ENCODE measurements at regions not wholly inside any gene's neighbourhood (a gene's known extent, or its start where the extent isn't known, plus 50 kb on each side); places are given as distances from the start of the nearest gene placed in this dataset.
"Not testable (repeated sequence)": the region's sequence is repeated elsewhere in the genome, so short reads cannot be mapped to it uniquely, and the experiment has no call there.

DNA sequence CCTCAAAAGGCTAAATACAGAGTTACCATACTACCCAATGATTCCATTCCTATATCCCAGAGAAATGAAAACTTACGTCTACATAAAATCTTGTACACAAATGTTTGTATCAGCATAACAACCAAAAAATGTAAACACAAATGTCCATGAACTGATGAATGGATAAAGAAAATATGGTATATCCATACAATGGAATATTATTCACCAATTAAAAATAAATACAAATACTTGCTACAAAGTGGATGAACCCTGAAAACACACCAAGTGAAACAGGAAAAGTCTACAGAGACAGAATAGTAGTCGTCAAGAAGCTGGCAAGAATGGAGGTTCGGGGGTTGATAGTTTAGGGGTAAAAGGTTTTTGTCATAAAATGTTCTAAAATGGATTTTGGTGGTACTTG, 54.0 kb upstream of the ANKRD28 start:
- no peak for DNase-seq

DNA sequence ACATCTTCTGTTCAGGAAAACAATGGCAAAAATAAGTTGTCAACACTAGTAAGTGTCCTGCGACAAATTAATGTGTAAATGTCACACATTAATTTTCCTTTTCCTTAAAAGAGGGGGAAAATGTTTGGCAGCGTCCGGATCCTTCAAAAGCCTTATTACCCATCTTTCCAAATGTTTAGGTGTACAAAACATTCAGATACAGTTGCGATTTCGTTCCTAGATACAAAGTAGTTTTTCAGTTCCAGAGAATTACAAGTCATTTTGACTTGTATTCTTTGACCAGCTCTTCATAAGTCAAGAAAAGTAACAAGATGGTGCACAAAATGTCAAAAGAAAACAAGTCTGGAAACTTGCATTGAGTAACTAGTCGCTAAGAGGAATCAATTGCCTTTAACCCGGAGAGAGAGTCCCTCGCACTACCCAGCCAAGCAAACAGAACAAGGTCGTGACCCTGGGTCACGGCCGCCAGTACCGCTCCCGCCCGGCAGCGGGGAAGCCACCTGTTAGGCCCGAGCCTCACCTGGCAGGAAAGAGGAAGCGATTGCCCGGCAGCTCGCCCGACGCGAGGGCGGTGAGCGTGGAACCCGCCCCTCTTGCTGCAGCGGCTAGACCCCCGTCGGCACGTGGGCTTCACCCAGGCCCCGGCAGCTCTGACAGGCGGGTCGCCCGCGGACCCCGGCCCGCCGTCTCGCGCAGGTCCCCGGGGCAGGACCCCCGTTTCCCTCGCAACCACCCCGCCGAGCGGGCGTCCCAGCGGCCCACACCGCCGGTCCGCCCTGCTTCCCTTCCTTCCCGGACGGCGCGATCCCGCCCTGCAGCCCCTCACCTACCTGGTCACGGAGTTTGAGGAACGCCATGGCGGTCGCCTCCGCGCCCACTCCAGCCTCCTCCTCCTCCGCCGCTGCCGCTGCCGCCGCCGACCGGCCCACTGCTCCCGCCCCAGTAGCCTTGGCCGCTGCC, 61.0 kb upstream of the ANKRD28 start:
- DNase-seq: peak; percentile 48 to 75

DNA sequence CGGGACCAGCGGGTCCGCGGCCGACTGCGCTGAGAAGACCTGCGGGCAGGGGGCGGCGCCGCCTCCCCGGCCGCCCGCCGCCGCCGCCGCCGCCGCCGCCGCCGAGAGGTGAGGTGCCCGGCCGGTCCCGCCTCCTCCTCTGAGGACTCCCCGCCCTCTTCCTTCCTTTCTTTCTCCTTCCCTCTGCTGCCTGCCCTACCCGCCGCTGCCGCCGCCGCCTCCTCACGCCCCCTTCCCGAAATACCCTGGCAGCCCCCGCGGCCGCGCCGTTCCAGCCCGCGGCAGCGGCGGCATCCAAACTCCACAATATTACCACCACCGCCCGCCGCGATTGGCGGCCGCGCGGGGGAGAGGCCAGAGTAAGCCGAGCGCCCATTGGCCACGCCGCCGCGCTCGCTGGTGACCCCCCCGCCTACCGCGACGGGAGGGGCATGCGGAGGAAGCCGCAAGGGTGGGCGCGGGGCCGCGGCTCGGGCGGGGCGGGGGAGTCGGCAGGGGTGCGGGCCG, 61.8 kb upstream of the ANKRD28 start:
- DNase-seq: peak; percentile 79 to 94

DNA sequence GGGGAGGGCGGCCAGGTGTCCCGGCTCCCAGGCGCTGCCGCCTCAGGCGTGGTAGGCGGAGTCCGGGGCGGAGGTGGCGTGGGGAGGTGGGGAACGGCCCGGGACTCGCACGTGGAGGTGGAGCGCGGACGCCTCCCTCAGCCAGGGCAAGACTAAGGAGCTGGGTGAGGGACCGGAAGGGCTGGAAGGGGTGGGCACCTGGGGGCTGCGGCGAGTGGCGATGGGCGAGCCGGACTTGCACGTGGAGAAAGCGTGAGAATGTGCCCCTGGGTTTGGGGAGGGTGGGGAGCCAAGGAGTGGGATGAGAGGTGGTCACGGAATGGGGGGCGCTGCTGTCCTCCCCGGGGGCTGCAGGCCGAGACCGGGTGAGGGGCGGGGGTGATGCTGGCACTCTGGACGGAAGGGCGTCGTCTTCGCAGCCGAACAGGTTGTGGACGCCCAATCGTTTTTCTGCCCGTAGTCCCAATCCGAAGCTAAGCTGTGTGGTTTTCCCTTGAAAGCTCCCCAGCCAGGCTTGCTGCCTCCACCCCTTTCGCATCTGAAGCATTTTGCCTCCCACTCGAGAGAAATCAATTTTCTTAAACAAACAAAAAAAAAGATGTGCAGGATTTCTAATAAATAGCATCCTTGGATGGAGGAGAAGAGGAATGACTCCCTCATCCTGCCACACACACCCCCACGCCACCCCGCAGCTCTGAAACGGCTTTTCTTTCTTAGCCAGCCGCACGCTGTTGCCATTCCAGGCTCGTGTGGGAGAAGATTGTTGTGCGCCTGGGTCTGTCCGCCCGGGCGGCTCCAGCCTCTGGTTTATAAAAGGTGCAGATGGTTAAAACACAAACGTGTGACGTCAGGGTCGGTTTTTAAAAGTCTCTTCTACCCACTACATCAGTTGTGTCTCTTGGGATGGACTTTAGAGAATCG, 62.5 kb upstream of the ANKRD28 start:
- peak; percentile 85 to 90 for DNase-seq

DNA sequence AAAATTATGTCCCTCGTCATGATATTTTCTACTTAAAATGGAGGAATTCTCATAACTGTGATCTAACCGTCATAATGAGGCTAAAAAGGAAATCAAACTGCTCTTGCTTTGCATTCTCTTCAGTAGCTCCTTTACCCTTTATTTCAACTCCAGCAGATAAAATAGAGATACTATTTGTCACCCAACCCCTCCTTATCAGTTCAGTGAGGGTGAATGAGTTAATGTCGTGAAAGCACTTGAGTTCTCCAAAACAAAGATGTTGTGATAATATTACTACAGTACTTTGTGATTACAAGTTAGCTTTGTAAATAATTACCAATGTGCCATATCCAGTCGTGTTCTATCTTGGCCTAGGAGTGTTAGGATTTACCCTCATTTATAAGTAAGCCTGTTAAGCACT, 63.4 kb upstream of the ANKRD28 start:
- peak; percentile 4 to 16 for DNase-seq

DNA sequence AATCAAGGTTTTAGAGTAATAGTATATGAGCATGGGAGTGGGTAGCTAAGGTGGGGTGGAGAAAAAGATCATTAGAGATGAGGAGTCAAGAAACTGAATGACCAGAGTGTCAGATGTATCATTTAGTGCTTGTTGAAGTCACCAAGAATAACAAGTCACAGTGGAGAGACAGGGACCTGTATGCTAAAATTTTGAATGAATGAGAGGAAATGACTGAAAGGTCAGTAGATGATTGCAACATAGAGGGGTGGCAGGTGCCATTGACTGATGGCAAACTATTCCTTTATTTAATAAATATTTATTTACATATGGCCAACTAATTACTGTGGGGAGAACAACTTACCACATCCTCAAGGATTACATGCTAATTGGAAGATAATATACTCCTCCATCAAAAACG, 75.0 kb upstream of the ANKRD28 start:
- DNase-seq: no peak

DNA sequence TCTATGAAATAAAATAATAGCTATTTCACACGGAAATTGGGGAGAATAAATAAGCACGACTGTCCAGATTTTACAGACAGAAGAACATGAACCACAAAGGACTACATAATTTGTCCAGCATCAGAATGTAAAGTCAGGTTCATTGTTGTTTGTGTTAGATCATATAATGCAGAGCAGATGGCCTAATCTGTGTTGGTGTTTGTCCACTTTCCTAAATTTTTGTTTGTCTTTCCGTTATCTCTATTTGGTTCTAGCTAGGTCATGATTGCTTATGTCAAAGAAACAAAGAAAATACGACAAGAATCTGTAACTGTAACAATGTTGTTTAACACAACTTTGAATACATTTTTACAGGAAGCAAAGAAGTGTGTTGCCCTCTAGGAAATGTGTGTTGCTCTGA, 75.6 kb upstream of the ANKRD28 start:
- no peak for DNase-seq

DNA sequence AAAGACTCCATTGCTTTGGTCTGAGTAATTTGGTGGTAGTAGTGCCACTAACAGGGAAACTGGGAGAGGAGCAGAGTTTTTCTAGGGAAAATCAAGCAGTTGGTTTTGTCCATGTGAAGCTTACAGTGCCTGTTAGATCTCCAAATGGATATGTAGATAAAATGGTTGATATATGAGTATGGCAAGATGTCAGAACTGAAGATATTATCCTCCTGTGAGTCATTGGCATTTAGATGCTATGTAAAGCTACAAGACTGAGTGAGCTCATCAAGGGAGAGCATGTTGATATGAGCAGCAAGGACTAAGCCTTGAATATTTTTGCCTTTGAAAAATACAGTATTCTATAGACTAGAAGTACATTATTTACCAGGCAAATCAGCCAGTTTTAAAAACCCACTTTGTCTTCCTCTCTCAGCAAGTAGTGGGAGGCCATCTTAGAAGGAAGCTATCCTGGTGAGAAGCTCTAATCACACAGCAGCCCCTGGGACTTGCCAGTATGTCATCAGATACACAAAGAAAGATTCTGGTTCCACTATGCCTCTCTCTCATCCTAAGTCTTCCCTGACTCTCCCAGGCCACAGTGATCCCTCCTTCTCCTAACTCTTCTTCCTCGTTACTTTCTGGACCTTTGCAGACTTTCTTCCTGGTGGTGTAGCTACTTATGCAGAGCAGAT, 77.4 kb upstream of the ANKRD28 start:
- DNase-seq: no peak

DNA sequence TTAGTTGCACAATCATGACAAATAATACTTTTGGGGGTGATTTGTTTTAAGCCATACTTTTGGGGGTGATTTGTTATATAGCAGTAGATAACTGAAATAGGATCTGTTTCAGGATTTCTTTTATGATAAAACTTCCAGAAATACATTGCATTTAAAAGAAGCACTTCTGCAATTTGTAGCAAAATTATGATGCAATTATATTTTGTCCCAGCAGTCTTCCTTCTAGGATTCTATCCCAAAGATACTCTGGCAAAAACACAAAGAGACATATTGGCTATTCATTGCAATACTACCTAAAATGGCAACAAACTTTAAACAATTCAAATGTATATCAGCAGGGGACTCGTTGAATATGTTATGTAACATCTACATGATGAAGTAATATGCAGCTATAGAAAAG, 78.9 kb upstream of the ANKRD28 start:
- no peak for DNase-seq

DNA sequence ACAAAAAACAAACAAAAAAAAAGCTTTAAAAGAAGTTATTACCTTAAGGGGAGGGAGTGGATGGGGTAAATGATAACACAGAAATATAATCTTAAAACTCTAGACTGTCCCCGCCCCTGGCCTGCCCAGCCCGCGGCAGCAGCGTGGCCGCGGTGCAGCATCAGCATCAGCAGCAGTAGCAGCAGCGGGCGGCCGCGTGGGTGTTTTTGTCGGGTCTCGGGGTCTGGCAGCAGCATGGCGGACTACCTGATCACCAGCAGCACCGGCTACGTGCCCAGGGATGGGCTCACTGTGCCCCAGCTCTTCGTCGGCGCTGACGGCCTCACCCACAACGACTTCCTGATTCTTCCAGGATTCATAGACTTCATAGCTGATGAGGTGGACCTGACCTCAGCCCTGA, 80.0 kb upstream of the ANKRD28 start:
- no peak for DNase-seq

DNA sequence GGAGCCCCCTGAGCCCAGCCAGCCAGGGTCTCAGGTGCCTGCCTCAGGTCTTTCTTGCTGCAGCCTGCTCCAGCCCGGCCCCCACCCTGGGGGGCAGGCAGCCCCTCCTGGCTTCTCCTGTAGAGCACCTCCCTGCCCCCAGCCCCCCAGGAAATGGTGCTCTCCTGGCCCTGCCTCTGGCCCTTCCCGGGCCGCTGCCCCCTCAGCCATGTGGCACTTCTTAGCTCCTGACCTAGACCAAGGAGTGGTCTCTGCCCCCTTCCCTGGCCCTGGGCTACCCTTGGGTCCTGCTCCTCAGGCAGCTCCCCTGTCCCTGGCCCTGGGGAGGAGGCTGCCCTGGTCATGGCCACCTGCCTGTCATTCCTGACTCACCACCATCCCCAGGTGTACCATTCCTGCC, 82.0 kb upstream of the ANKRD28 start:
- DNase-seq: not testable (repeated sequence)

DNA sequence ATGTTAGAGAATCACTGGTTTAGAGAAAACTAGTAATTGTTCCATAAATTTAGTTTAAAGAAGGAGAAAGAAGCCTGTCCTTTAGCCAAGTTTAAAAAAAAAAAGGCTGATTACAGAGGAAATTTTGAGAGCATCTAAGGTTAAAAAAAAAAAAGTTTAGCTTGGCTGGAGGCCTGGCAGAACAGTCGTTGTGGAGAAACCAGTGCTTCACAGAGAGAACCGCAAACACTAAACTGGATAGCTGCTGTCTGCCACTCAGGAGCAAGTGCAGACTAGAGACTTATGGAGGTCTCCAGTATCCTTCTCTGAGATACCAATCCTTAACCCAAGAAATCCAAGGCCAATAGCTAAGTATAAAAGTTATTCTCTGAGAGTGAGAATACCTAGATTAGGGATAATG, 84.8 kb upstream of the ANKRD28 start:
- no peak for DNase-seq

DNA sequence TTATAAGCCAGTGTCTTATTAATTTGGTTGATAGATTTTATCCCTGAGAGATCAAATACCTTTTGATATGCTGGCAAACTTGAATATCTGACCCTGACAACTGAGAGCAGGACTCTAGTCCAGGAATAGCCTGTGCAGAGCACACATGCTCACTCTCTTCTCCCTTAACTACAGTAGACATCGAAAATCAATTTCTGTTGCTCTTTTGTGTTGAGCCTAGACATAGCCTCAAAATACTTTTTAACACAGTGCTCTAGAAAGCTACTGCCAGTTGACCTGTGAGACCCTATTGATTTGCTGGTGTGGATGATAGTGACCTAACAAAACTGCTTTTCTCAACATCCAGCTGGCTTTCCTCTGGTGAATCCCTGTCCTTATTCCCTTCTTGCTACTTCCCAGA, 86.4 kb upstream of the ANKRD28 start:
- no peak for DNase-seq

DNA sequence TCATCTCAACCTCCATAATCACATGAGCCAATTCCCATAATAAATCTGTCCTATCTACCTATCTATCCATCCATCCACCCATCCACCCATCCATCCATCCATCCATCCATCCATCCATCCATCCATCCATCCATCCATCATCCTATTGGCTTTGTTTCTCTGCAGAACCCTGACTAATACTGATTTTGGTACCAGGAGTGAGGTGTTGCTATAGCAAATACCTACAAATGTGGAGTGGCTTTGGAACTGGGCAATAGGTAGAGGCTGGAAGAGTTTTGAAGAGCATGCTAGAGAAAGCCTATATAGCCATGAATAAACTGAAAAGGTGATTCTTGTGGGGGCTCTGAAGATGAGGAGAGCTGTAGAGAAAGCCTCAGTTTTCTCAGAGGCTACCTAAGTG, 88.7 kb upstream of the ANKRD28 start:
- no peak for DNase-seq

DNA sequence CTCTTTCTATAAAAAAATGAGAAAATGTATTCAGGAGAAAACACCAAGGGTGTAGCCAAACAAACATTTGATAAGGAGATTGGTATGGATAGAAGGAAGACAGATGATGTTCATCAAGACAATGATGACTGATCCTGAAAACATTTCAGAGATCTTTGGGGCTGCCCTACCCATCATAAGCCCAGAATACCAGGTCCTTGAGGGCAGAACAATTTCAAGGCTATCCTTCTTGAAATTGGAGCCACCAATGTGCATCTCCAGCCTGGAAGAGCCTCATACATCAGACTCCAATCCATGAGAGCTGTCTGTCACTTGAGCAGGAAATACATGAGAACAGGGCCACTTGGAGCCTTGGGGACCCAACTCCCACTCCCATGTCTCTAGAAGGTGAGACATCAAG, 89.5 kb upstream of the ANKRD28 start:
- no peak for DNase-seq

DNA sequence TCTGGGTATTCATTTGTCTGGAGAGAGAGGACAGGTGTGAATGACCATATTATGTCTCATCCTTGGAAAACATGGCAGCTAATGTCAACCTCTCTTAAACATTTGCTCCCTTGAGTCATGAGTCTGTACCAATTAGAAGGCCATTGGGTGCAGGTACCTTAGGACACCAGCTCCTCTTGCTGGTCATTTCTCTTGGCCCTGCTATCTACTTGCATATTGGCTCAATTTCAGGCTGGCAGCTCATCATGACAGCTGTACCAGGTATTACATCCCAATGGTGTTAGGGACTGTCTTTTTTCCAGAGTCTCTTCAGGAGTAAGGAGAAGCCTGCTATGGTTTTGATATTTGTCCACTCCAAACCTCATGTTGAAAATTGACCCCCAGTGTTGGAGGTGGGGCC, 92.2 kb upstream of the ANKRD28 start:
- DNase-seq: no peak

DNA sequence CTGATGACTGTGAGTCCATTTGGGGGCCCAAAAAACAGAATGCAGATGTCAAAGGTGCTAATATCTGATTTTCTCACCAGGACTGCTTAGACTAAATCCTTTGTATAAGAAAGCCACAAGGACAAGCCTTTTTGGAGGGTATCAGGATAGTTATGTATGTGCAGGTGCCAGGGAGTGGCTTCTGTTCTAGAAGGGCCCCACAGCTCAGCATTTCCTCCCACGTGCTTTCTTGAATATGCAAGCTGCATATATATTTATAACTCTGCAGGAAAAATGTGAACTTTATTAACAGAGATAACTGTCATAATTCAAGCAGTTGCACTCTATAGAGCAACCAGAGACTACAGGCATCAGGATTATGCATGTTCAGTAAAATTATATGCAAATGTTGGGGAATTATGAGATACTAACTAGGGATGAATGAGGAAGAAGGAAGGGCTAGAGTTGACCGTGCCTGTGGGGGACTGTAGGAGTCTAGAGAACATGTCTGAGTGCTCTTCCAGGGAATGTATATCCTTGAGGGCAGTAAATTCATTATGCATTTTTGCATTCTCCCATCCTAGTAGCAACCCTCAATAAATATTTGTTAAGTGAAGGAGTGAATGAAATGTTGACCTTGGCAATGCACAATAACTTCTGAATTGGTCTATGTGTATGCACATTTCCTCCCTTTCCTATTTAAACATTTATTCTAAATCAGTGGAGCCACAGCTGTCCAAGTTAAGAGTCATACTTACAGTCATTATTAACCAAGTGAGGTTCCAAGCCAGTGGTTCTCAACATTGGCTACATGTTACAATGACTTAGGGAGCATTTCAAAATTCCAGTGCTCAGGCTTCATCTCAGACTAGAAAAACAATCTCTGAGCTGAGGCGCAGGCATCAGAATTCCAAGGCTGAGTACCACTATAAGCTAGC, 94.8 kb upstream of the ANKRD28 start:
- DNase-seq: peak; percentile 89 to 91

DNA sequence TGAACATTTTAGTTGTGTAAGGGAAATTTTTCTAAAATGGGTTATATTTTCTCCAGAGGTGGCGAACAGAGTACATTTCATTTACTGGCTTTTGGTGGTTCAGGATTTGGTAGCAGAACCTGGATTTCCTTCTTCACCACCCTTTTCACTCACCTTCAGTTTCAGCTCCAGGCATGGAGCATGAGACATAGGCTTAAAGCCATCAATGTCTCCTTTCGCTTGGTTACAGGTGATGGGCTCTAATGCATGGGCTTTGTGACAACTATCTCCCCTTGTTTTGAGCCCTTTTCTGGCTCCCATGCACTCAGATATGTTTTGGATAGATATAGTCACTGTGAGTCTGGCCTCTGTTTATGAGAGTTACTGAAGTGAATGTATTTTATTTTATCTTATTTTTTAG, 96.6 kb upstream of the ANKRD28 start:
- DNase-seq: peak in 1 of 2 experiments; percentile 12

DNA sequence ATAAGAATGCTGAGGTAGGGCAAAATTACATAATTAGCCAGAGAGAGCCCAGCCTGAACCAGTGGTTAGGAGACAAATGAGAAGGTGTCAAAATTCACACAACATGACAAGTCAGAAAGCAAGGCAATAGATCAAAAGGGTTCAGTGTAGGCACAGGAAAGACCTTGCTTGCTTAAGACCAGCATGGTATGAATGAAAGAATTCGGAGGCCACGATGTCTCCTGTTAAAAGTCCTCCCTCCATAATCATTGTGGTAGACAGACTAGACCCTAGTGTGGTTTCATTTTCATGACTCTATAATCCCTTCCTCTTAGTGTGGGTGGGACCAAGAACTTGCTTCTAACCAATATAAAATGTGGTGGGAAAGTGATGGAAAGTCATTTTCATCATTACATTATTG, 98.7 kb upstream of the ANKRD28 start:
- DNase-seq: no peak

DNA sequence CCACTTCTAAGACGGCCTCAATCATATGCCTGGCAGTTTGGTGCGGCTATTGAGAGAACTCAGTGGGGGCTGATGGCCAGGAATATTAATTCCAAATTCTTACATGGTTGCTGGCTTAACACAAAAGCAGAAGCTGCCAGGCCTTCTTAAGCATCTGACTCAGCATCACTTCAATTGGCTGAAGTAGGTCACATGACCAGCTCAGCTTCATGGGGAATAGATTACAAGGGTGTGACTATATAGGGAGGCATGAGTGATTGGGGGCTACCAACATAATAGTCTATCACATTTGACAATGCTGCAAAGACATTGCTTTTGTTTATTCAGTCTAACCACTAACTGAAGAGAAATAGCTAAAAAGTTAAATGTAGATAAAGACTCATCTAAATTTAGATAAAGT, 101.6 kb upstream of the ANKRD28 start:
- DNase-seq: no peak

DNA sequence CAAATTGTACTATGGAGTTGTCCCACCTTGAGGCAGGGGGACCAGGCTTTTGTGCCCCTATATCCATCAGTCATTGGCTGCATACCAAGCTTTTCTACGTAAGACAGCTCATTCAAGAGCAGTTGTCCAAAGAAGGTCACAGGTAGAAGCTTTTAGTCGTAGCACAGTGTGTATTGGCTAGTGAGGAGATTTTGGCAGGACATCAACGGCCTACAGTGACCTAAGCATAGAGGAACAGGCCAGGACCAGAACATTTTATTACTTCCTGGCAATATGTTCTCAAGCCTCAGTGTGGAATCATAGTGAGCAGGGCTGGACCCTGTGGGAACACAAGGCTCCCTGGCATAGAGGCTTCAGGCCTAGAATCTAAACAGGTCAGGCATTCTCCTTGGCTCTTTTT, 105.4 kb upstream of the ANKRD28 start:
- no peak for DNase-seq

All from NCI-H526 (cell line).